M059J (cell line): ENCODE measurements at regions not wholly inside any gene's neighbourhood (a gene's known extent, or its start where the extent isn't known, plus 50 kb on each side); places are given as distances from the start of the nearest gene placed in this dataset.
"Not testable (repeated sequence)": the region's sequence is repeated elsewhere in the genome, so short reads cannot be mapped to it uniquely, and the experiment has no call there.

Experiments
- DNase-seq: peaks from one replicate; pipeline ENCODE4 v3.0.0-alpha.2; 2012; ENCODE audit warnings: low read depth

GRCh38 chrX:109878236-109878635 lies 124.7 kb upstream of the TMEM164 start:
- no peak for DNase-seq

GRCh38 chrX:109879991-109880390 lies 122.9 kb upstream of the TMEM164 start:
- DNase-seq: no peak

- no peak for DNase-seq
These were observed 122.3 kb upstream of the TMEM164 start for GRCh38 chrX:109880629-109881028.

- peak; percentile 59 for DNase-seq
These were observed 116.7 kb upstream of the TMEM164 start for GRCh38 chrX:109886122-109886761.

GRCh38 chrX:109889289-109890006 lies 113.5 kb upstream of the TMEM164 start:
- DNase-seq: peak; percentile 25

GRCh38 chrX:109890300-109890699 lies 112.6 kb upstream of the TMEM164 start:
- DNase-seq: no peak

- DNase-seq: peak; percentile 65
These were observed 111.9 kb upstream of the TMEM164 start for GRCh38 chrX:109890910-109891502.

GRCh38 chrX:109896024-109896423 lies 106.9 kb upstream of the TMEM164 start:
- DNase-seq: not testable (repeated sequence)

GRCh38 chrX:109902665-109903064 lies 100.2 kb upstream of the TMEM164 start:
- DNase-seq: peak; percentile 43

GRCh38 chrX:109911046-109911445 lies 91.9 kb upstream of the TMEM164 start:
- DNase-seq: peak; percentile 14

- DNase-seq: not testable (repeated sequence)
These were observed 89.9 kb upstream of the TMEM164 start for GRCh38 chrX:109912993-109913392.

- no peak for DNase-seq
These were observed 88.6 kb upstream of the TMEM164 start for GRCh38 chrX:109914114-109914849.

- DNase-seq: no peak
These were observed 84.2 kb upstream of the TMEM164 start for GRCh38 chrX:109918753-109919152.

GRCh38 chrX:109920325-109920724 lies 82.6 kb upstream of the TMEM164 start:
- DNase-seq: no peak

GRCh38 chrX:109920868-109921267 lies 82.0 kb upstream of the TMEM164 start:
- DNase-seq: no peak

- DNase-seq: no peak
These were observed 80.7 kb upstream of the TMEM164 start for GRCh38 chrX:109922190-109922589.

- not testable (repeated sequence) for DNase-seq
These were observed 77.9 kb upstream of the TMEM164 start for GRCh38 chrX:109925003-109925402.

GRCh38 chrX:109925656-109926055 lies 77.3 kb upstream of the TMEM164 start:
- no peak for DNase-seq

- DNase-seq: no peak
These were observed 76.8 kb upstream of the TMEM164 start for GRCh38 chrX:109926118-109926517.

GRCh38 chrX:109926743-109927662 lies 75.9 kb upstream of the TMEM164 start:
- DNase-seq: no peak

GRCh38 chrX:109927663-109928273 lies 75.1 kb upstream of the TMEM164 start:
- DNase-seq: no peak
